ENCODE measurements at regions not wholly inside any gene's neighbourhood (a gene's known extent, or its start where the extent isn't known, plus 50 kb on each side); places are given as distances from the start of the nearest gene placed in this dataset.

DNA sequence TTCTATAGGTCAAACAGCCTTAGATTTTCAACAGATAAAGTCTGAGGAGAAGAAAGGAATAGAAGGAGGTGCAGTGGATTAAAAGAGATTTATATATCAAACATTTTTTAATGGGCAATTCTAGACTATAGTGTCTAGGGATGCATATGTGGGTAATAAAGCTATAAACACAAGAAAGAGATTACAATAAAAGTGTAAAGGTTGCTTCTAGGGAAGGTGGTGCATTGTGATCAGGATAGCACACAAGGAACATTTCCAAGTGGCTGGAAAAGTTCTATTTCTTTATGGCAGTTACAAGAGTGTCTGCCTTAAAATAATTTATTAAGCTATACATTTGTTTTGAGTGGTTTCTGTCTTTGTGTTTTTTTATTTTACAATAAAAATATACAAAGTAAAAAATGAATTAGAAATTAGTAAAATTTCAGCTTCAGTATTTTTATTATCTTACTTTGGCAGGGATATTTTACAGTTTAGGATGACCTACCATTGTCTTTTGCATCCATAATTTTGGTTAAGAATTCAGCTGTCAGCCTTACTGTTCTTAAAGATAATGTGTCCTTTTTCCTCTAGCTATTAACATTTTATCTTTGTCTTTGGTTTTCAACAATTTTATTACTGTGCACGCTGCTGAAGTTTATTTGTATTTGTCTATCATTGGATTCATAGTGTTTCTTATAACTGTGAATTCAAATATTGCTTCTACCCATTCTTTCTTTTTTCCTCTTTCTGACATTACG is 221.8 kb downstream of the LACC1 start:
- DNase-seq (ENCODE audit: low read depth in 2 of 2): no peak
- H4K20me1 ChIP-seq (ENCODE audit: control insufficient read depth, extremely low read depth, insufficient read depth, low read length): no peaks in the 10 kb centered on the region
- no peak overlapping the region for H3K4me2 ChIP-seq (ENCODE audit: extremely low read depth, insufficient read depth, low read length)
- no peaks in the 10 kb centered on the region for H3K79me2 ChIP-seq (ENCODE audit: control insufficient read depth, insufficient read depth, low read length)
- H3K4me3 ChIP-seq (replicated peaks in 1 of 4; ENCODE audit: control extremely low read depth in 1 of 4, insufficient read depth in 1 of 4, low read depth in 3 of 4, low read length in 4 of 4): no peak overlapping the region
- TF ChIP-seq, protein P1, sequence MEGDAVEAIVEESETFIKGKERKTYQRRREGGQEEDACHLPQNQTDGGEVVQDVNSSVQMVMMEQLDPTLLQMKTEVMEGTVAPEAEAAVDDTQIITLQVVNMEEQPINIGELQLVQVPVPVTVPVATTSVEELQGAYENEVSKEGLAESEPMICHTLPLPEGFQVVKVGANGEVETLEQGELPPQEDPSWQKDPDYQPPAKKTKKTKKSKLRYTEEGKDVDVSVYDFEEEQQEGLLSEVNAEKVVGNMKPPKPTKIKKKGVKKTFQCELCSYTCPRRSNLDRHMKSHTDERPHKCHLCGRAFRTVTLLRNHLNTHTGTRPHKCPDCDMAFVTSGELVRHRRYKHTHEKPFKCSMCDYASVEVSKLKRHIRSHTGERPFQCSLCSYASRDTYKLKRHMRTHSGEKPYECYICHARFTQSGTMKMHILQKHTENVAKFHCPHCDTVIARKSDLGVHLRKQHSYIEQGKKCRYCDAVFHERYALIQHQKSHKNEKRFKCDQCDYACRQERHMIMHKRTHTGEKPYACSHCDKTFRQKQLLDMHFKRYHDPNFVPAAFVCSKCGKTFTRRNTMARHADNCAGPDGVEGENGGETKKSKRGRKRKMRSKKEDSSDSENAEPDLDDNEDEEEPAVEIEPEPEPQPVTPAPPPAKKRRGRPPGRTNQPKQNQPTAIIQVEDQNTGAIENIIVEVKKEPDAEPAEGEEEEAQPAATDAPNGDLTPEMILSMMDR (conservative IDR thresholded peaks at IDR 0.05 in 1 of 2, IDR thresholded peaks at IDR 0.05 in 1 of 2; ENCODE audit: low read depth in 1 of 2, low read length in 2 of 2): no peak
- no peak for TF ChIP-seq EZH2 (IDR thresholded peaks at IDR 0.05; ENCODE audit: low read length, missing control alignments)
- no peaks in the 10 kb centered on the region for H3K36me3 ChIP-seq (ENCODE audit: control insufficient read depth, insufficient read depth, low read length)
- H3K9me3 ChIP-seq (ENCODE audit: control insufficient read depth, insufficient read depth, low read depth, low read length): no peaks in the 10 kb centered on the region
- H3K27ac ChIP-seq (ENCODE audit: insufficient read depth, low read length): no peak overlapping the region
- H2AFZ ChIP-seq (ENCODE audit: low read length): no peak overlapping the region
- H3K4me1 ChIP-seq (ENCODE audit: control insufficient read depth, extremely low read depth, insufficient read depth, low read length): no peaks in the 10 kb centered on the region
- peaks cover 3% of the 10 kb centered on the region for H3K27me3 ChIP-seq (ENCODE audit: control insufficient read depth, insufficient read depth, low read length)
- H3K9ac ChIP-seq (ENCODE audit: insufficient read depth, low read length): no peak overlapping the region

DNA sequence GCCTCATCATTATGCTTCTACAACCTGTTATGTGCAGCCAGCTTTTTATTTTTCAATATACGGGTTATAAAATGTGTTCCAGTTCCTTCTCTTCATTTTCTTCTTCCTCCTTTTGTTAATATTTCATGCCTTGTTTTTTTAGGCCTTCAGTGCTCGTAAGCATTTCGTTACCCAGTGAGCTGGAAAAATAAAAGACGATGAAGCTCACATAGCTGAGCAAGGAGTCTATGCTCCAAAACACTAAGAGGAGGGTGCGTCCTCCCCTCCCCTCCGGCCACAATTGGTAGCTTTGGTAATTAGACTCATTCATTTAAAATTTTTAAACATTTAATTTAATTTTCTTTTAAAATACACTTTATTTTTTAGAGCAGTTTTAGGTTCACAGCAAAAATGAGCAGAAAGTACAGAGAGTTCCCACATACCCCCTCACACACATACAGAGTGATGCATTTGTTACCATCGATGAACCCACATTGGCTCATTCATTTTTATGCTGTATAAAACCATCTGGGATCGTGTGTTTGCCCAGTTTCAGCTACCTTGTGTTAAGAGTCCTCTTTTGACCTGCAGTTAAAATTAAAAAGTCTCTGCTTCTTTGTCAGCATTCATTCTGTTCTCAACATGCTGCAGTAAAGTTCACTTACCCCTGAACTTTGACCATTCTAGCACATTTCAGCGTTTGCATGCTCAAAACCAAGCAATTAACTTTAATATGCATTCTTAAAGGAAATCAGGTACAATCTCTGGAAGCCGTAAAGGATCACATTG is 223.9 kb downstream of the LACC1 start:
- no peak overlapping the region for H3K27ac ChIP-seq (ENCODE audit: insufficient read depth, low read length)
- H3K9ac ChIP-seq (ENCODE audit: insufficient read depth, low read length): no peak overlapping the region
- no peak overlapping the region for H3K4me2 ChIP-seq (ENCODE audit: extremely low read depth, insufficient read depth, low read length)
- H4K20me1 ChIP-seq (ENCODE audit: control insufficient read depth, extremely low read depth, insufficient read depth, low read length): no peaks in the 10 kb centered on the region
- no peaks in the 10 kb centered on the region for H3K4me1 ChIP-seq (ENCODE audit: control insufficient read depth, extremely low read depth, insufficient read depth, low read length)
- no peak overlapping the region for H2AFZ ChIP-seq (ENCODE audit: low read length)
- no peaks in the 10 kb centered on the region for H3K9me3 ChIP-seq (ENCODE audit: control insufficient read depth, insufficient read depth, low read depth, low read length)
- H3K79me2 ChIP-seq (ENCODE audit: control insufficient read depth, insufficient read depth, low read length): no peaks in the 10 kb centered on the region
- H3K4me3 ChIP-seq (replicated peaks in 1 of 4; ENCODE audit: control extremely low read depth in 1 of 4, insufficient read depth in 1 of 4, low read depth in 3 of 4, low read length in 4 of 4): no peak overlapping the region
- no peak for TF ChIP-seq EZH2 (IDR thresholded peaks at IDR 0.05; ENCODE audit: low read length, missing control alignments)
- TF ChIP-seq, protein P1 (conservative IDR thresholded peaks at IDR 0.05 in 1 of 2, IDR thresholded peaks at IDR 0.05 in 1 of 2; ENCODE audit: low read depth in 1 of 2, low read length in 2 of 2): no peak
- peaks cover 6% of the 10 kb centered on the region for H3K27me3 ChIP-seq (ENCODE audit: control insufficient read depth, insufficient read depth, low read length)
- H3K36me3 ChIP-seq (ENCODE audit: control insufficient read depth, insufficient read depth, low read length): no peaks in the 10 kb centered on the region
- DNase-seq (ENCODE audit: low read depth in 2 of 2): no peak

DNA sequence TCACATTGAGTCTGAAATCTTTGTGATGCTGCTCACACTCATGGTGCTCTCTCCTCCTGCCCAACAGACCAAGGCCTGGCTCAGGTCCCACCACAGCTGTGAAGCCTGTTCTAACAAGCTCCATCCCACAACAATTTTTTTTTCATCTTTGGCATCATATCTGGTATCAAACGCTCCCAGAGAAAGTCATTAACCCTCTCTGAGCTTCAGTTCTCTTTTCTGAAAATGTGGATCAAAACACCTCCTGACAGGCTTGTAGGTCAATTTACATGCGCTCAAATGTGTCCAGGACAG is 224.4 kb downstream of the LACC1 start:
- H4K20me1 ChIP-seq (ENCODE audit: control insufficient read depth, extremely low read depth, insufficient read depth, low read length): no peaks in the 10 kb centered on the region
- no peaks in the 10 kb centered on the region for H3K36me3 ChIP-seq (ENCODE audit: control insufficient read depth, insufficient read depth, low read length)
- H3K27me3 ChIP-seq (ENCODE audit: control insufficient read depth, insufficient read depth, low read length): peaks cover 6% of the 10 kb centered on the region
- H3K9ac ChIP-seq (ENCODE audit: insufficient read depth, low read length): no peak overlapping the region
- no peaks in the 10 kb centered on the region for H3K79me2 ChIP-seq (ENCODE audit: control insufficient read depth, insufficient read depth, low read length)
- no peak for DNase-seq (ENCODE audit: low read depth in 2 of 2)
- no peak overlapping the region for H2AFZ ChIP-seq (ENCODE audit: low read length)
- no peak overlapping the region for H3K27ac ChIP-seq (ENCODE audit: insufficient read depth, low read length)
- H3K4me3 ChIP-seq (replicated peaks in 1 of 4; ENCODE audit: control extremely low read depth in 1 of 4, insufficient read depth in 1 of 4, low read depth in 3 of 4, low read length in 4 of 4): no peak overlapping the region
- H3K4me2 ChIP-seq (ENCODE audit: extremely low read depth, insufficient read depth, low read length): no peak overlapping the region
- H3K4me1 ChIP-seq (ENCODE audit: control insufficient read depth, extremely low read depth, insufficient read depth, low read length): no peaks in the 10 kb centered on the region
- TF ChIP-seq, protein P1 (conservative IDR thresholded peaks at IDR 0.05 in 1 of 2, IDR thresholded peaks at IDR 0.05 in 1 of 2; ENCODE audit: low read depth in 1 of 2, low read length in 2 of 2): no peak
- TF ChIP-seq EZH2 (IDR thresholded peaks at IDR 0.05; ENCODE audit: low read length, missing control alignments): no peak
- H3K9me3 ChIP-seq (ENCODE audit: control insufficient read depth, insufficient read depth, low read depth, low read length): no peaks in the 10 kb centered on the region

Data from fibroblast of lung (primary cell).